Stimulated activated CD8-positive, alpha-beta memory T cell treated with anti-CD3 and anti-CD28 coated beads, Interleukin-4, amount 100 ng/mL, for 24 hours (primary cell): ENCODE measurements at regions not wholly inside any gene's neighbourhood (a gene's known extent, or its start where the extent isn't known, plus 50 kb on each side); places are given as distances from the start of the nearest gene placed in this dataset.
"Not testable (repeated sequence)": the region's sequence is repeated elsewhere in the genome, so short reads cannot be mapped to it uniquely, and the experiment has no call there.

Experiments used
- DNase-seq: peaks from one replicate; pipeline ENCODE4 v3.0.0-alpha.2; 2020; ENCODE audit warnings: low read depth

DNA sequence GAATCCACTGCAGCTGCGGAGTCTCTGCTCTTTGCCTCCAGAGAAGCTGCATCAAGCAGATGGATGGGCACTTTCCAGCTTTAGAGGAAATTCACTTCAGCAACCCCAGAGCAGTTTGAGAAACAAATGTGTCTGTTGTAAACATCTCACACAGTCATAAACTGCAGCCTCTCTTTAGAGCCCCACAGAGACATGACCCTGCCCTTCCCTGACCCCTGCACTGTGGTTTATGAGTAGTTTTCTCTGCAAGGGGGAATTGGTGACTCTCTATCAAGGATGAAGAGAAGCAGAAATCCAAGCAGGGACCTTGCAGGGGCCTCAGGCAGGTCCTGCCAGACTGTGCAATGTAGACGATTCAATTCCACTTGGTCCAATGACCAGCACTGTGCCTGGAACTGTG lies 160.2 kb downstream of the SH2D4B start:
- no peak for DNase-seq

DNA sequence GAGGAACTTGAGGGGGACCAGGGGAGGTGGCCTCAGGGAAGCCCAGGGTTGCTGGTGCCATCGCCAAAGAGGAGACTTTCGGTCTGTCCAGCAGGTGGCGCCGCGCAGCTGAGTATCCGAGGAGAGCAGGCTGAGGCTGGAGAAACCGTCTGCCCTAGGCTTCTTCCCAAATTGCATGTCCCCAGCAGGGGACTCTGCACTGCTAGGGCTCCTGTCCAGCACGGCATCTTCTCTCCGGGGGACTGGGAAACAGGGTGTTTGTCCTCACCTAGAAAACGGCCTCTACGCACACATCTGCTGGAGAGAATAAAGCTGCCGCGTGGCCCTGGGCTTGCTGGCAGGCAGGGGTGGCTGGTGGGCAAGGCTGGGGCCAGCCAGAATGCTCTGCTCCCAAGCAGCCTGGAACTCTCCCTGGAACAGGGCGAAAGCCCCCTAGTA lies 161.9 kb downstream of the SH2D4B start:
- DNase-seq = peak; percentile 65

DNA sequence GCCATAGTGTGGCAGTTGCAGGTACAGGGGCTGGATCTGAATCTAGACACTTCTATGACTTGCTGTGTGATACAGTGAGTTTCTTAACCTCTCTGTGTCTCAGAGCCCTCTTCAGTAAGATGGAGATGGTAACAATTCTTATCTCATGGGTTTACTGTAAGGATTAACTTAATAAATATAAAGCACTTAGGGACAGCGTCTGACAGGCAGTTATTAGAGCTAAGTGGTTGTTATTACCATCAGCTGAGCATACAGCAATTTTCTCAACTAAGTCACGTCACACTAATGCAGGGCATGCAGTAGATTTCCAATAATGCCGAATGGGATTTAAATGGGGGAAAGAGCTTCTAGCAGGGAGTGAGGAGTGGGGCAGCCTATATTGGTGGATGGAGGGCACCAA lies 162.6 kb downstream of the SH2D4B start:
- no peak for DNase-seq

DNA sequence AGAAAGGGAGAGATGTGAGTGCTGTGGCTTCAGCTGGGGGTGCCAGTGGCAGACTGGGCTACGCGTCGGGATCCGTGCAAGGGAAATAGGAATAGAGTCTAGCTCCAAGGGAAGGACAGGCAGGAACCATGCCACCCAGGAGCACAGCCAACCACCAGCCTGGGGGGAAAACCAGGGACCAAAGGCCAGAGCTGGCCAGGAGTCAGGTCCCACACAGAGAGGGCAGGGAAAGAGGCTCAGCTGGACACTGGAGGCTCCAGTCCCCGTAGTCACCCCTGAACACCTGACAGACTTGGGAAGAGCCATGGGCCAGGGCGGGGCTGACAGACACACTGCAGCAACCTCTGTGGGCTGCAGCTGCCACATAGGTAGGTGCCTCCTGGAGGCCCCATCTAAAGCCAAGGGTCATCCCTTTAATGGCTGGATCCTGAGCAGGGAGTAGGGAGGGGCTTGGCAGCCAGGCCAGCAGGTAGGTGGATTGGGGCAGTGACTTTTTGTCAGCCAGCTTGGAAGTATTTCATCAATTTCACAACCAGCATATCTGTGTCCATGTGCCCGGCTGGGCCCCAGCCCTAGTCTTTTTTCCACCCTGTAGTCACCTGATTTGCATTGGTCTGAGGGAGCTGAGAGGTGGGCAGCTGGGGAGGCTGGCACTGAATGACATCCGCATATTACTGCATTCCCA lies 163.2 kb downstream of the SH2D4B start:
- no peak for DNase-seq

DNA sequence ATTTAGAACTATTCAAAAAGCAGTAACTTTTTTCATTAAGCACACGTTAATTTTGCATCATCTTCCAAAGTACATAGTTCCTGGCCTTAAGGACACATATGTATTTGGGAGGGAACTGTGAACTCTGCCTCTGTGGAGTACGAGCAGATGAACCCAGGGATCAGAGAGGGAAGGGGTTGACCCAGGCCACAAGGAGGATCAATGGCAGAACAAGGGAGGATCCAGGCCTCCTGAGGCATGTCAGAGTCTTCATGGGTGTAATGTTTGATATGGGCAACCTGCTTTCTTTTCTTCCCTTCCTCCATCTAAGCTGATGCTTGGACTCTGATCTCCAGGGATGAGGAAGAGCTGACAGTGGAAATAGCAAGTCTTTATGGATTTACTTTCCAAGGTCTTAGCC lies 164.0 kb downstream of the SH2D4B start:
- DNase-seq = no peak

DNA sequence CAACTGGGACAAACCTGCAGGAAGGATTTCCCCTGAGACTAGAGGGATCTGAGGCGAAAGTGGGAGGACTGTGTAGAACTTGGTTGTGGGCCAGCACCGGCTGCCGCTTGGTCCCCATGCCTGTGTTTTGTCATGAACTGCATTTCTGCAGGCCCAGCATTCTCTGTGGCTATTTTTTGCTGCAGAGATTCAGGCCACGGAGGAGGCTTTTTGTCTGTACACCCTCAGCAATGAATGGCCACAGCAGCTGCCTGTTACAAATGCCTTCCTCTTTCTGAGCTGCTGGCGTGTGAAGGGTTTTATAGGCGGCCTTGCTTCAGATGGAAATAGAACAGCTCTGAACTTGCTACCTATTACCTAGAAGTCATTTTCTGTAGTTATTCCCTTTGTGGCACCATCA lies 164.4 kb downstream of the SH2D4B start:
- DNase-seq = no peak

DNA sequence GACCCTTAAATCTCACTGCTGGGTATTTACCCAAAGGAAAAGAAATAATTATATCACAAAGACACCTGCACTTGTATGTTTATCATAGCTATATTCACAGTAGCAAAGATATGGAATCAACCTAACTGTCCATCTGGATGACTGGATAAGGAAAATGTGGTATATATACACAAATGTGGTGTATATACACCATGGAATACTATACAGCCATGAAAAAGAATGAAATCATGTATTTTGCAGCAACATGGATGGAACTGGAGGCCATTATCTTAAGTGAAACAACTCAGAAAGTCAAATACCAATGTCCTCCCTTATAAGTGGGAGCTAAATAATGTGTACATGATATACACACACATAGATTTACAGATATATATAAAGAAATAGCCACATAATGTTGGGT lies 168.2 kb downstream of the SH2D4B start:
- DNase-seq = no peak

DNA sequence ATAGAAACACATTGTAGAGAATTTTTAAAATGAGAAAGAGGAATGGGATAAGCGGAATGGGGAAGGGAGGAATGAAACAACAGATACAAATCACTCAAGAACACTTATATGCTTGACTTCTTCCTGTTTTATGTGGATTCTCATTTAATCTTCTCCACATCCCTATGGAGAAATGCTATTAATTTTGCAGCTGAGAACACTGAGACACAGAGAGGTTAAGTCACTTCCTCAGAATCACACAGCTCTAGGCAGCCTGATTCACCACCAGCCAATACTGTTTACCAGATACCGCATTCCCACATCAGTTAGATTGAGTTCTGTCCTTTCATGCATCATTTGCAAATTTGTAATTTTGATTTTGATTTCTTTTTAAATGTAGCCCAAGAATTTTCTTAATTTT lies 170.5 kb downstream of the SH2D4B start:
- DNase-seq = no peak

DNA sequence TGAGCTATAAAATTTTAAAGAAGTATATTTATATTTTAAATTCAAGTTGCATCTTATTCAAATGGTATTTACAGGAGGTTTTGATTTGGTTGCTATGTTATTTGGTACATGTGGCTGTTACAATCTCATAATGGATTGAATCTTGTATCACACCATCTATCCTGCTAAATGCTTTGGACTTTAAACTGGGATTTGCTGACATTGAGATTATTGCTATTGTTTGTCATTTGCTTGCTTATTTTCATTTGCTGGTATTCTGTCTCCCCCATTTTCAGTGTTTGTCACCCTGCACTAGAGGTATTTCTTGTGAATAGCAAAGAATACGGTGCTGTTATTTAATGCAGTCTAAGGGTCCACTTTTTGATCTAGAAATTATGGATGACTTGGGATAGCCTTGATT lies 171.1 kb downstream of the SH2D4B start:
- no peak for DNase-seq

DNA sequence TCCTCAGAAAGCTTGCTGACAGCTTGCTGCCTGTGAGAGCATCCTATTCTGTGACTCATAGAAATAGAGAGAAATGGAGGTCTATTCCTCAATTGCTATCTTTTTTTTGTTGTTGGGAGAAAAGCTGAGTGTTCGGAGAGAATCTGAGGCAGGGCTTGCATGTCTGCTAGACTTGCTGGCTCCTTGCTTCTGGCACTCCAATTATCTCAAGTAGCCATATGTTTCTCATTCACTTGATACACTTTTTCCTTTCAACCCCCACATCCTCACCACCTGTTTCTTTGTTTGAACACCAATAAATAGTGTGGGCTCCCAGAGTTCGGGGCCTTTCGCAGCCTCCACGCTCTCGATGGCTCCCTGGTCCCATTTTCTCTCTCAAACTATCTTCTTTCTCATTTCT lies 172.2 kb downstream of the SH2D4B start:
- DNase-seq = no peak

DNA sequence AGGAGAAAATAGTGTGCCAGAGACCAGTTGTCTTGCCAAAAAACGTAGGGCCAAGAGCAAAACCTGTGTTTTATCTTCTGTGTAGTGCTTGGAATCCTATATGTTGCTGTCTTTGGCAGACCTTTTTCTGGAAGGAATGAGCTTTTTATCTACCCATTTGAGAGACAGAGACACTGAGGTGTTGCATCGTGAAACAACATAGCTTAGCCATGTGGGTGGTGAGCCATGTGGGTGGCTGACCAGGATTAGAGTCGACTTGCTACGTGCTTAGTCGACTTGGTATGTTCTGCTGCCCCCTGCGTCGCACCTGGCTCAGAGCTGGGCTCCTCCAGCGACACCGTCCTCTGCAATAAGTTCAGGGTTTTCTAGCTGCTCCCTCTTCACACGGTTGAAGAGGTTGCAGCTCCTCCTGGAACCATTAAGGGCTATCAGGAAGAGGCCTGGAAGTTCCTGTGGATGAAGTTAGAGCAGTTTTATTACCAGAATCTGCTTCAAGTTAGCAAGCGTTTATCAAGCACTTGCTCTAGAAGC lies 175.8 kb downstream of the SH2D4B start:
- no peak for DNase-seq

DNA sequence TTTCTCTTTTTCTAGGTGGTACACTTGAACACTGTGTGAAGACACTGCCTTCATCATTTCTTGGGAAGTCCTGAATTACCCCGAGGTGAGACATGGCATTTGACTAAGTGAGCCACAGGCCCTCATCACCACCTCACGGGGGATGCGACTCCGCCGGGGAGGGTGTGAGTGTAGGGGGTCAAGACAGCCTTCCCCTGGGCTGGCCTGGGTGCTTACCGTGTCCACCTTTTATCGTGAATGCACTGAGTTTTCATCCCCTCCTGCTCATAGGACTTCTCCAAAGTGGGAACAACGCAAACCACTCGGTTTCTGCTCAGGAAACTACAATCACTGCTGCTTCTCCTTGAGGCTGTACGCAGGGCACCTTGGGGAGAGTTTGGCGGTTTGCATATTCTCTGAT lies 176.9 kb downstream of the SH2D4B start:
- DNase-seq = no peak

DNA sequence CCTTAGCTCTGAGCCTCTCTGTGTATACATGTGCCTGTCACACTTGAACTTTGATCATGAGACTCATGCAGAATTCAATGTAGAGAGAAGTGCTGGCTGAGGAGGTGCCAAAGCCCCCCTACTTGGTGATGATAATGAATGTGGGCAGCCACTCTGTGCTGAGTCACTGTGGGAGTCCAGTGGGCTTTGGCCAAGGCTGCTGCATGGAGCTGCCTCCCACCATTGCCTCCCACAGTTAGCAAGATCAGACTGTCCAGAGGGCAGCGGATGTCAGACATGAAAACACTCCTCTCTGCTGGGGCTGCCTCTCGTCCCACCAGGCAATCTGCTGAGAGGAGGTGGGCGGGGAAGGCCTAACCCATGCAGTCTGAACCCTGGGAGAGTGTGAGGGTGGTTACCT lies 180.3 kb downstream of the SH2D4B start:
- DNase-seq = no peak

DNA sequence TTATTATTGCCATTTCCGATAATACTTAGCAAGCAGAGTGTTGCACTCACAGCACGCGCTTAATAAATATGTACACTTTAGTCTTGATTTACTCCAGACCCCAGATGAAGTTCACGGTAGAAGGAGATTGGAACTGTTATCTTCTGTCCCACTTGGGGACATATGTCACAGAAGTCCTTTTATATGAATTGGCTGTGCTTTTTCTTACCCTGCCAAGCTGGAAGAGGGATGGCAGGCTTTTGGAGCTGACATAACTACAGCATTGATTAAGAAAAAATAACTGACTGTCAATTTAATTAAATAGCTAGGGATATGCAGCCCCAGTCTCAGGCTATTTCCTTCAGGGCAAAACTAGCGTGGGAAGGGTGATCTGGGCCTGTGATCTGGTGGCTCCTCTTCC lies 182.2 kb downstream of the SH2D4B start:
- DNase-seq = no peak

DNA sequence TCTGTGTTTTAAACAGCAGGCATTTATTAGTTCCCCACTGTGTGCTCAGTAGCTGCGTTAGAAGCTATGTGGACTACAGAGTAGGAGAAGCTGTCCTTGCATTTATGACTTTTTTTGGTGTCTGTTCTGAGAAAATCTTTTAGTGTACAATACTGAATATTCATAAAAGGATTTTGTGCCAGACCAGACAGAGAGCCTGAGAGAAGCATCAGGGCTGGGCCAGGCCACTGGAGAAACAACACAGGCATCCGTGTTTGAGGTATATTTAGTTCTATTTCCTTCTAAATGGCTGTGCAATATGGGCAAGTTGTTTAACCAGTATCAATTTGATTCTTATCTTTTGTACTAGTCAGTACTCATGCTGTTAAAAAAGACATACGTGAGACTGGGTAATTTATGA lies 182.8 kb downstream of the SH2D4B start:
- DNase-seq = no peak

DNA sequence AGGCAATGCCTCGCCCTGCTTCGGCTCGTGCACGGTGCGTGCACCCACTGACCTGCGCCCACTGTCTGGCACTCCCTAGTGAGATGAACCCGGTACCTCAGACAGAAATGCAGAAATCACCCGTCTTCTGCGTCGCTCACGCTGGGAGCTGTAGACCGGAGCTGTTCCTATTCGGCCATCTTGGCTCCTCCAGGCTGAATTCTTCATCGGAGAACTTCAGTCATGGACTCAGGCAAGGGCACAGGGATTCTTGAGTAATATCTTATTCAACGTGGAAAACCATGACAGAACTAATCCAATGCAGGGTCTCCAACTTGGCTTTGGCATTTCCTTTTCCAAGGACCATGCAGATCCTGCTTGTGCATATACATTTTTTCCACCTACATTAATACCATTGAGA lies 190.7 kb downstream of the SH2D4B start:
- not testable (repeated sequence) for DNase-seq

DNA sequence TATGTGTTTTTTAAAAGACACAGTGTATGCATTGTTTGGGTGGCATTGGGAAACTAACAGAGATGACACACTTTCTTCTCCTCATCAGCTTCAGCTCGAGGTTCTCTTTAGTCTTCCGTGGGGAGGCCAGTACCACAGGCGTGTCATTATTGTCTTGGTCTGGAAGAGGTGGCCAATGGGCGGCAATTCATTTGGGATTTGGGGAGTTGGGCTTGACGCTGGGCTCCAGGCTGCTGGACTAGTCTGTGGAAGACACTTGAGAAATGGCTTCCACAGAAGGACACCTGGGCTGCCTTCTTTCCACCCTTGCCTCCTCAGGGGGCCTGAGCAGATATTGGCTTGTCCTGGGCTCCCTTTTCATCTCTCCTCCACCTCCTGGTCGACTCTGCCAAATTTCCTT lies 192.2 kb downstream of the SH2D4B start:
- no peak for DNase-seq

DNA sequence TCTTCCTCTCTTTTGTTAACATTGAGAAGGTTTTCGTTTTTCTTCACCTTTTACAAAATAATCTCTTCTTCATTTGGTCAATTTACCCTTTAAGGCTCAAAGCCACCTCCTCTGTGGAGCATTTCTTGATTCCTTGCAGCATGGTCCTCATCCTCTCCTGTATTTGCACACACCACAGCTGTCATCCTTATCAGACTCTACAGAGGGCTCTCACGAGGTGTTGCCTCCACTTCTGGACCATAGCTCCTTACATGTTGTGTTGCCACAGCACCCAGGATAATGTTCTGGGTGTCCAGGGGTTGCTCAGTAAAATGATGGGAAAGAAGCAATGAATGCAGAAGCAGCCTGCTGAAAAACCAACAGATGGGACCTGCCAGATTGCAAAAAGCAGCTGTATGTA lies 192.8 kb downstream of the SH2D4B start:
- no peak for DNase-seq

DNA sequence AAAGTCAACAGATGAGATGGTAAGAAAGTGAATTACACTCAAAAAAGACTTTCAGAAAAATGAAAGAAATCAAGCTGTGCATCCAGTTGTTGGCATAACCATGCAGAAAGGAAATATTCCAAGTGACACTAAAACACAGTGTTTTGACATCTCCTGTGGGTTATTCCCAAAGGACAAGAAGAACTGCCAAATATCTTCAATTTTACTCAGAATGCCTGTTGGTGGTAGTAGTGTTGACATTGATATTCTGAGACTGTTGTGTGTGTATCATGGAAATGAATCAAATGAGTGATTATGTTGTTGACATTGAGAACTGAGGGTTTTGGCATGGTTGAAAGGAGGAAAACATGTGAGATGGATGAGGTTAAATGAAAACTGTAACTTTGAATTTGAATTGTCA lies 196.9 kb downstream of the SH2D4B start:
- no peak for DNase-seq

DNA sequence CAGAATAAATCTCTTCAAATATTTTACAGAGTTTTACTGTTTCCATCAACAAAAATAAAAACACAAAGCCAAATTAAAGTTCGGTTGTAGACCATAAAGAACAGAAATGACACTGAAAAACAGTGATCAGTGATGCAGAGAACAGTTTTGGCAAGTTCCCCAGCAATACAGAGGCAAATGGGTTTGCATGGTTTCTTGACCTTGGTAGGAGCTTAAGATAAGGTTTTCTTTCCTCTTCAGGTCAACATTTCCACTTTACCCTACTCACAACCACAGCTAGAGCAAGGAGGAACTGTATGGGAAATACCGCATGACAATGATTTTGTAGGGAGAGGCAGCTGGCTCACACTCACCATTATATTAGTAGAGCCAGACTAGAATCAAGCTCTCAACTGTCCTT lies 199.5 kb downstream of the SH2D4B start:
- DNase-seq = no peak

DNA sequence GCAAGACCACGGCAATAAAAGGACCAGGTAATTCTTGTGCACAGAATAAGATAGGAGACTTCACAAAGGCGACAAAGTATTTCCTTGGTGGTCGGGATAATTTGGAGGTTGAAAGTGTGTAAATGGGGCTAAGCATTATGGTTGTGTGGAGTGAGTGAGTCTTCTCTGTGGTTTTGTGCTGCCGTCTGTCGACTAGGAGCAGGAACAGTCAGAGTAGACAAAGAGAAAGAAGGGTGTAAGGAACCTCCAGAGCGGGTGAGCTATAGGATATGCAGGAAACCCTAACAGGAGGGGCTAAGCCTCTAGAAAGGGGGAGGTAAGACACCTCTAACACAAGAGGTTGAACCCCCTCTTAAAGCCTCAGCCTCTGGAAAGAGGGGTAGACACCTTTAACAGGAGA lies 201.6 kb downstream of the SH2D4B start:
- no peak for DNase-seq

DNA sequence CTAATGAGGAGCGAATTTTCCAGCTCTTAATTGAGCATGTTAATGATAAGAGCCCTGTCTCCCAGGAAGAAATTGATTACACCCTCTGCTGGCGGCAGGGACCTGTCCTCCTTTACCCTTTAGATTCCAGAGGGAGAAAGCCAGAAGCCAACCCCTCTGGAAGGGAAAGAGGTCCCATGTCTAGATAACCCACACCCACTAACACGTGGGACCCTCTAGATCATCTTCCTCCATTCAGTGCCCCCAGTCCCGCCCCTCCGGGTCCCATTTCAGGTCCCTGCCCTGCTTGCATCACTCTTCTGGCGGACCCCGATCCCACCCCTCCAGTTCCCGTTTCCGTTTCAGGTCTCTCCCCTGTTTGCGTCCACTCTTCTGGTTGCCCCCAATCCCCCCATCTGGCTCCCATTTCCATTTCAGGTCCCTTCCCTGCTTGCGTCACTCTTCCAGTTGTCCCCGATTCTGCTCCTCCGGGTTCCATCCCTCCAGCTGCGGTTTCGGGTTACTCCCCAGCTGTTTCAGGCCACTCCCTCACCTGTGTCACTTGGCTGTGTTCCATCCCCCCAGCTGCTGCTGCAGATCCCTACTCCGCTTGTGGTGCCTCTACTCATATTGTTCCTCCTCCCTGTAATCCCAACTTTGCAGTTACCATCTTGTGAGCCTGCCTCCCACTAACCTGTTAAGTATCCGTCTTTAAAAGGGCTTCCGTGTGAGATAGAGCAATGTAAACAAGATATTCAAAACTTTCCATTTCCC lies 202.4 kb downstream of the SH2D4B start:
- DNase-seq = no peak

DNA sequence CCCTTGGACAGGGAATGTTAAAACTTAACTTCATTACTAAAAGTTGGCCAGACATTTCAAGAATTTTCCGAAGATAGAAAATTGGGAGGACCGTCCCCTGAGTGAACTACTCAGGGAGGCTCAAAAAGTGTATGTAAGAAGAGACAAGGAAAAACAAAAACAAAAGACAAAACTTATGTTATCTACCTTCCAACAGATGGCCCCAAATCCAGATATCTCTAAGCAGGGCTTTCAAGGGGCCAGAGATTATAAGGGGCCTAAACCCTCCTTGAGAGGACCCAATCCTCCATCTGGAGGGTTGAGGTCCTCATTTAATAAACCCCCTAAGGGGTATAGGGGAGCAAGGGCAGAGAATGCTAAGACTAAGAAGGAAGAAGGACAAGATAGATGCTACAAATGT lies 203.6 kb downstream of the SH2D4B start:
- DNase-seq = no peak

DNA sequence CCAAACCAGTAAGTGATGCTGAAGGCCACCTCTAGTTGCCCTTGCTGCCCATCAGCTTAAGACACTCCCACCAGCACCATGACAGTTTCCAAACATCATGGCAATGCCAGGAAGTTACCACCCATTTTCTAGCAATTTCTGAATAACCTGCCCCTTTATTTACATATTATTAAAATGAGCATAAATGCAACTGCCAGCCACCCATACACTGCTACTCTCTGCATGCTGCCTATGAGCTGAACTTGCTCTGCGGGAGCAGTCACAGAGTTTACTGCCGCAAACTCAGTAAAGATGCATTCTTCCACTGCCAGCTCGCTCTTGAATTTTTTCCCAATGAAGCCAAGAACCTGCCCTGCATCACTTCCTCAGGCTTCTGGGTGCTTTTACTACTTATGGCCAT lies 212.6 kb downstream of the SH2D4B start:
- DNase-seq = no peak
